ENCODE measurements at regions not wholly inside any gene's neighbourhood (a gene's known extent, or its start where the extent isn't known, plus 50 kb on each side); places are given as distances from the start of the nearest gene placed in this dataset.

DNA sequence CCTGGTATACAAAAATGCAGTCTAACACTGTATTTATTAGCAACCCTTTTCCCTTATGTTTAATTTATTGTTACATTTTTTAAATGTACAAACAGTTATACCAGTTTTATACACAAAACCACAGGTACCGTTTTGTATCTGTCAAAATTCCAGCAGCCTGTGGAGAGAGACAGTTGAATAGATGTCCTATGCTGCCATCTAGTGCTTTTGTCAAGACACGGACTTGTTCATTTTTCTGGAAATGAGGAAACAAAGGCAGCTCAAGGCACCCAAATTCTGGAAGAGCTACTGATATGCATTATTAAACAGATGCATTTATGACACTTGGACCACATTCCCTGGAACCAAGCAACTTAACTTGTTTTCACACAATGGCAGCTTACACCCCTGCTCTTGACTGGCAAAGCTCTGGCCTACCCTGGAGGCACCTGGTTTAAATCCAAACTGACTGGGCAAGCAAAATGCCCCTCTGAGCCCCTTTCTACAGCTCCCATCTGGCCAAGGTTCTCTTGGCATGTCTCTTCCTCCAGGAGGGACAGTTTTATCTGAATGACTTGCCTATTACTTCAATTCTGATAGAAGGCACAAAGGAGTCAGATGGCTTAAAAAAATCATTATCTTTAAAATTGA, 286.9 kb upstream of the PRKD1 start:
- Histone ChIP-seq H3K9ac (no peak overlapping the region), H3K4me3 (peak overlapping the region; percentile 41), H3K27ac (no peak overlapping the region), H3K79me2 (ENCODE audit: insufficient read depth) (no peaks in the 10 kb centered on the region), H3K27me3 (replicated peaks; ENCODE audit: insufficient read depth) (no peaks in the 10 kb centered on the region), H4K20me1 (ENCODE audit: insufficient read depth) (no peaks in the 10 kb centered on the region), H3F3A (ENCODE audit: insufficient read depth) (peaks cover 23% of the 10 kb centered on the region; the same call in 1 of the 2 replicates), H3K4me2 (ENCODE audit: unreplicated experiment) (peak overlapping the region; percentile 52), H2AFZ (peak overlapping the region; percentile 38), H3K9me3 (ENCODE audit: low read depth) (no peaks in the 10 kb centered on the region), H3K4me1 (ENCODE audit: insufficient read depth) (peaks cover 40% of the 10 kb centered on the region), H3K36me3 (ENCODE audit: low read depth) (no peaks in the 10 kb centered on the region), H3K9me2 (ENCODE audit: insufficient read depth) (no peaks in the 10 kb centered on the region)
- DNase-seq: peak; percentile 85
- in situ Hi-C loops (cut with MboI): loop anchor here (10.0 to 25.0 kb wide), 3 partner anchors 670 to 1460 kb away; no protein-coding TSS in a partner anchor
- TF ChIP-seq EZH2 (IDR thresholded peaks at IDR 0.05; ENCODE audit: insufficient read depth, poor library complexity, severe bottlenecking) (no peak), EZH2phosphoT487 (IDR thresholded peaks at IDR 0.05; ENCODE audit: insufficient read depth, low read depth) (no peak)
- WGBS, 2 experiments (ENCODE audit: low coverage in 1 of 2, low lambda C conversion rate in 2 of 2, missing lambda C conversion rate in 2 of 2): 0 to 2% methylated on average over 2 of the region's 2 CpGs

- H4K20me1 ChIP-seq (ENCODE audit: insufficient read depth): no peaks in the 10 kb centered on the region
- H2AFZ ChIP-seq: no peak overlapping the region
- H3K9me3 ChIP-seq (ENCODE audit: low read depth): no peaks in the 10 kb centered on the region
- TF ChIP-seq EZH2phosphoT487 (IDR thresholded peaks at IDR 0.05; ENCODE audit: insufficient read depth, low read depth) (no peak), EZH2 (IDR thresholded peaks at IDR 0.05; ENCODE audit: insufficient read depth, poor library complexity, severe bottlenecking) (no peak)
- peaks cover 27% of the 10 kb centered on the region for H3K4me1 ChIP-seq (ENCODE audit: insufficient read depth)
- H3K79me2 ChIP-seq (ENCODE audit: insufficient read depth): no peaks in the 10 kb centered on the region
- no peak overlapping the region for H3K4me2 ChIP-seq (ENCODE audit: unreplicated experiment)
- H3K9me2 ChIP-seq (ENCODE audit: insufficient read depth): no peaks in the 10 kb centered on the region
- no peaks in the 10 kb centered on the region for H3K36me3 ChIP-seq (ENCODE audit: low read depth)
- no peak overlapping the region for H3K27ac ChIP-seq
- no peak overlapping the region for H3K4me3 ChIP-seq
- peaks cover 21% of the 10 kb centered on the region; the same call in 1 of the 2 replicates for H3F3A ChIP-seq (ENCODE audit: insufficient read depth)
- no peaks in the 10 kb centered on the region for H3K27me3 ChIP-seq (replicated peaks; ENCODE audit: insufficient read depth)
- no peak for DNase-seq
- H3K9ac ChIP-seq: no peak overlapping the region
- WGBS, 2 experiments (ENCODE audit: low coverage in 1 of 2, low lambda C conversion rate in 2 of 2, missing lambda C conversion rate in 2 of 2): 95 to 98% methylated on average over 5 of the region's 5 CpGs
- in situ Hi-C loops (cut with MboI): loop anchor here (10.0 to 25.0 kb wide), 3 partner anchors 674 to 1464 kb away; no protein-coding TSS in a partner anchor
Measured at GRCh38 chr14:30218907-30219306, 291.3 kb upstream of the PRKD1 start.

DNA sequence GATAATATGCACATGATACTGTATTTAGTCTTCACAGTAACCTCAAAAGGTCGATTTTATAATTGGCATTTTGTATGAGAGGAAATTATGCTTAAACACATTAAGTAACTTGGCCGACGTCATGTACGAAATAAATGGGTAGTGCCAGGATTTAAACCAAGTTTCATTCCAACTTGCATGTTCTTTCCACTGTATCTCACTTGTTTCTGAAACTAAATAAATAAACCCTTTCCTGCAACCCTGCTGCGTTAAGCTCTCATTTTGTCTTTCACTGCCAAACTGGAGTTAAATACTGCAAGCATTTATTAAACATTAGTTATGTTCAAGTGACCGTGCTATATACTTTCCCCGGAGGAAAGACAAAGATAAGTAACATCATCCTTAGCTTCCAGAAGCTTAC, 293.9 kb upstream of the PRKD1 start:
- no peak for DNase-seq
- Histone ChIP-seq H3K9me2 (ENCODE audit: insufficient read depth) (no peaks in the 10 kb centered on the region), H3F3A (ENCODE audit: insufficient read depth) (peaks cover 18% of the 10 kb centered on the region; the same call in 1 of the 2 replicates), H3K79me2 (ENCODE audit: insufficient read depth) (no peaks in the 10 kb centered on the region), H3K9ac (no peak overlapping the region), H3K27ac (no peak overlapping the region), H3K4me2 (ENCODE audit: unreplicated experiment) (no peak overlapping the region), H4K20me1 (ENCODE audit: insufficient read depth) (no peaks in the 10 kb centered on the region), H2AFZ (no peak overlapping the region), H3K4me3 (no peak overlapping the region), H3K36me3 (ENCODE audit: low read depth) (no peaks in the 10 kb centered on the region), H3K27me3 (replicated peaks; ENCODE audit: insufficient read depth) (no peaks in the 10 kb centered on the region), H3K4me1 (ENCODE audit: insufficient read depth) (peaks cover 23% of the 10 kb centered on the region), H3K9me3 (ENCODE audit: low read depth) (no peaks in the 10 kb centered on the region)
- TF ChIP-seq EZH2 (IDR thresholded peaks at IDR 0.05; ENCODE audit: insufficient read depth, poor library complexity, severe bottlenecking) (no peak), EZH2phosphoT487 (IDR thresholded peaks at IDR 0.05; ENCODE audit: insufficient read depth, low read depth) (no peak)
- in situ Hi-C loops (cut with MboI): loop anchor here (25.0 kb wide), 1 partner anchor 984 kb away; no protein-coding TSS in a partner anchor
- WGBS, 2 experiments (ENCODE audit: low coverage in 1 of 2, low lambda C conversion rate in 2 of 2, missing lambda C conversion rate in 2 of 2): 66 to 68% methylated on average over 7 of the region's 7 CpGs

DNA sequence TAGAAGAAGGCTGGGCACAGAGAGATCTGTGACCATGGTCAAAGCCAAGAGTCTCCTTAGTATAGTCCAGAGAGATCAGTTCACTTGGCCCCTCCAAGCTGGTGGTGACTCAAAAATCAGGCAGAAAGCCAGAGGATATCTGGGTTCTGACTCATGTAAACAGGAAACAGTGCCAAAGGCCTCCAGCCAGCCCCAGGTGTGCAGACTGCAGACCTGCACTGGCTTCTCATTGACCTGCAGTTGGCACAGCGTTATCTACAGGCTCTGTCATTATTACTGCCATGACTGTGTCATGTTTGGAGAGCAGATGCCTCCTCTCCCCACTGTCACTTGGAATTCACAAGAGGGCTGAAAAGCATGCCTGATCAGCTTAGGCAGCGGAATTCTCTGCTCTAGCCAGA, 295.7 kb upstream of the PRKD1 start:
- no peaks in the 10 kb centered on the region for H3K79me2 ChIP-seq (ENCODE audit: insufficient read depth)
- H3K27me3 ChIP-seq (replicated peaks; ENCODE audit: insufficient read depth): no peaks in the 10 kb centered on the region
- H3K9me3 ChIP-seq (ENCODE audit: low read depth): no peaks in the 10 kb centered on the region
- WGBS, 2 experiments (ENCODE audit: low coverage in 1 of 2, low lambda C conversion rate in 2 of 2, missing lambda C conversion rate in 2 of 2): 35 to 52% methylated on average over 2 of the region's 2 CpGs
- peaks cover 38% of the 10 kb centered on the region for H3K4me1 ChIP-seq (ENCODE audit: insufficient read depth)
- peaks cover 33% of the 10 kb centered on the region for H3F3A ChIP-seq (ENCODE audit: insufficient read depth)
- H2AFZ ChIP-seq: no peak overlapping the region
- peak; percentile 86 for DNase-seq
- TF ChIP-seq EZH2 (IDR thresholded peaks at IDR 0.05; ENCODE audit: insufficient read depth, poor library complexity, severe bottlenecking) (no peak), EZH2phosphoT487 (IDR thresholded peaks at IDR 0.05; ENCODE audit: insufficient read depth, low read depth) (no peak)
- H3K36me3 ChIP-seq (ENCODE audit: low read depth): no peaks in the 10 kb centered on the region
- H3K4me3 ChIP-seq: no peak overlapping the region
- H3K9me2 ChIP-seq (ENCODE audit: insufficient read depth): no peaks in the 10 kb centered on the region
- H4K20me1 ChIP-seq (ENCODE audit: insufficient read depth): no peaks in the 10 kb centered on the region
- H3K9ac ChIP-seq: no peak overlapping the region
- in situ Hi-C loops (cut with MboI): loop anchor here (25.0 kb wide), 1 partner anchor 986 kb away; no protein-coding TSS in a partner anchor
- no peak overlapping the region for H3K27ac ChIP-seq
- peak overlapping the region; percentile 25 for H3K4me2 ChIP-seq (ENCODE audit: unreplicated experiment)

Data from GM23248 (cell line).